Erythroblast (primary cell): ENCODE measurements at regions not wholly inside any gene's neighbourhood (a gene's known extent, or its start where the extent isn't known, plus 50 kb on each side); places are given as distances from the start of the nearest gene placed in this dataset.
"Not testable (repeated sequence)": the region's sequence is repeated elsewhere in the genome, so short reads cannot be mapped to it uniquely, and the experiment has no call there.

Experiments
- DNase-seq, 2 experiments: peaks; one replicate each; lab custom pipeline; 2025; lab: John Stamatoyannopoulos, UW
- GATA1 ChIP-seq: IDR thresholded peaks from 2 replicates; pipeline ENCODE4 v1.6.1; 2011; ENCODE audit warnings: low read depth, mild to moderate bottlenecking, control low read depth, low read length, moderate library complexity
- POLR2A ChIP-seq: IDR thresholded peaks from 2 replicates; pipeline ENCODE4 v1.6.1; 2011; ENCODE audit warnings: mild to moderate bottlenecking, low read length

DNA sequence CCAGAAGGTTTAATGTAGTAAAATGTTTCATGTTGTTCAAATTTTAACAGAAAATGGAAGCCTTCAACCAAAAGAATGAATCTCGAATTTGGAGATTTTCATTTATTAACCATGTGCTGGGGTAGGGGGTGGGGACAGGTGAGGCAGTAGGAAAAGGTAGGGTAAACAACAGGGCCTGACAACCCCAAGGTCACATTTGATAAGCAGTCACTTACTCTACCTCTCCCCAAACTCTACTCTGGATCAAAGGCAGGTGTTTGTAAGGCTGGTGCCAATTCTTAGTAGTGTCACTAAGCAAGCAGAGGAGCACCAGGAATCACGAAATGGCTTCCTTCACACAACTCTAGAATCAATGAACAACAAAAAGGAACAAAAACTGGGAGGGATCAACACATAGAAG lies 138.0 kb downstream of the ZFAND4 start:
- no peak for TF ChIP-seq GATA1
- no peak for TF ChIP-seq POLR2A
- no peak for DNase-seq

GRCh38 chr10:45532480-45532879 lies 140.1 kb downstream of the ZFAND4 start:
- TF ChIP-seq GATA1, result no peak
- no peak for TF ChIP-seq POLR2A
- DNase-seq, result peak; percentile 11 to 38

DNA sequence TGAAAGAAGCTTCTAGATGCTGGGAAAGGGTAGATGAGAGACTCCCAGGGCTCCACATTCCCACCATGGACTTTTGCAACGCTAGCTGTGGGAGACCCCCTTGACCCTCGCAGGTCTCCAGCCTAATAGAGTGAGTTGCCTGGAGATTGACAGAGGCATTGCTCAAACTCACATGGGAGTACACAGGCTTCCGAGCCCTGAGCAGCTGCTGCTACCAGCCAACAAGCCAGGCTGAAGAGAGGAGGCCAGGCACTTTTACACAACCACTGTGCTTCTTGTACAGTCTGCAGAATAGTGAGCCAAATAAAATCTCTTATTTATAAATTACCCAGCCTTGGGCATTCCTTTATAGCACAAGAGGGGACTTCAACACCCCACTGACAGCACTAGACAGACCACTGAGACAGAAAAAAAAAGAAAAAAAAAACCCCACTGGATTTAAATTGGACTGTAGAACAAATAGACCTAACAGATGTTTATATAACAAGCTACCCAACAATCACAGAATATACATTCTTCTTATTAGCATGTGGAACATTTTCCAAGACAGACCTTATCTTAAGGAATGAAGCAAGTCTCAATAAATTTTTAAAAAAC lies 146.2 kb downstream of the ZFAND4 start:
- no peak for TF ChIP-seq GATA1
- TF ChIP-seq POLR2A, result no peak

GRCh38 chr10:45520476-45520875 lies 146.5 kb downstream of the ALOX5 start:
- no peak for DNase-seq
- TF ChIP-seq POLR2A (no peak), GATA1 (no peak)

More for the DNA sequence above, 146.2 kb downstream of the ZFAND4 start:
- DNase-seq, result no peak

- no peak for DNase-seq
- TF ChIP-seq POLR2A, result no peak
- no peak for TF ChIP-seq GATA1
Observed at GRCh38 chr10:45518741-45519140, 144.7 kb downstream of the ALOX5 start.

DNA sequence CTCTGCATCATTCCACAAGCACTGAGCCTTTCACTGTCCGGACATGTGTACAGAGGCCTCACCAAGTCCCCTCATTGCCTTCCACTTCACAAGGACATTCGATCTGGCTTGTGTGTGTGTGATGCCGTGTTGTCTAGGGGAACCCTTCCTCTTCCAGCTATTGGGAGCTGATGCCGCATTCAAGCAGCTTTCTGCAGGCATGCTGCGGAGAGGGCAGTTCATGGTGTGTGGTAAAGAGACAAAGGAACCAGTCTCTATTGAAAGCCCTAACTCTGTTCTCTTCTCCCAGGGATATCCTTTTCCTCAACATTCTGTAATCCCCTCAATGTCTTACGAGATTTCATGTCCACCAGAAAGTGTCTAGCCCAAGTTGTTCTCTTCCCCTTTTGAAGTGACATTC lies 141.6 kb downstream of the ALOX5 start:
- no peak for TF ChIP-seq POLR2A
- TF ChIP-seq GATA1, result no peak
- no peak for DNase-seq

- DNase-seq, result no peak
- TF ChIP-seq POLR2A, result no peak
- no peak for TF ChIP-seq GATA1
Observed at GRCh38 chr10:45514291-45515270, 140.6 kb downstream of the ALOX5 start.

GRCh38 chr10:45513551-45513950 lies 139.5 kb downstream of the ALOX5 start:
- no peak for DNase-seq
- TF ChIP-seq POLR2A (no peak), GATA1 (no peak)

GRCh38 chr10:45511926-45512325 lies 137.9 kb downstream of the ALOX5 start:
- DNase-seq, result not testable (repeated sequence)

DNA sequence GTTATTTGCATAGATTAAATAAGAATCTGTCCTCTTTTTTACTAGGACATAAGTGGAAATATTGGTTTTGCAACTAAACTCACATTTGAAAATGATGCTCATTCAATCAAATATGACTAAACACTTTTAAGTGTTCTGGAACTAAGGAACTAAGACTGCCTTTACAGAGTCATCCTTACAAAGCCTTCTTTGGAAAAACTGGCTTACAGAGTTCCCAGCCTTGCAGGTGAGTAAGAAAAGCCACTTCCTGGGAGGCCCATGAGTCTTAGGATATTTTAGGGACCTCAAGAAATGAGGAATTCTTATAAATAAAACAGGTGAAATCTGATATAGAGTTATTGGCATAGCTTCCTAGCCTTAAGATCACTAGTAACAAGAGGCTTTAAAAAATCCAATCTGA lies 135.5 kb downstream of the ALOX5 start:
- DNase-seq, result no peak
- TF ChIP-seq POLR2A (no peak), GATA1 (no peak)

GRCh38 chr10:45505311-45505710 lies 131.3 kb downstream of the ALOX5 start:
- TF ChIP-seq GATA1, result no peak
- TF ChIP-seq POLR2A, result no peak
- DNase-seq, result no peak

DNA sequence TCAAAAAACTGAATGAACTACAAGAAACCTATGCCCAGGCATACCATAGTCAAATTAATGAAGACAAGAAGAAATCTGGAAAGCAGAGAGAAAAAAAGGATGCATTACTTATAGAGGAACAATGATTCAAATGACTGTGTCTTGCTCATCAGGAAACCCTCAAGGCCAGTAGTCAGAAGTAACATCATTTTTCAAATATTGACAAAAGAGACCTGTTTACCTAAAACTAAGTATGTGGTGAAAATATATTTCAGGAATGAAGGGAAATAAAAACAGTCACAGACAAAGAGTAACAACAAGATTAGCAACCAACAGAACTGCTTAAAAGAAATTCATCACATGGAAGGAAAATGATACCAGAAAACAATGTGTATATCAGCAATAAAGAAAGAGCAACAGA lies 128.4 kb downstream of the ALOX5 start:
- no peak for TF ChIP-seq GATA1
- DNase-seq, result no peak

GRCh38 chr10:45501791-45502190 lies 127.8 kb downstream of the ALOX5 start:
- TF ChIP-seq GATA1 (no peak), POLR2A (no peak)
- DNase-seq, result no peak

DNA sequence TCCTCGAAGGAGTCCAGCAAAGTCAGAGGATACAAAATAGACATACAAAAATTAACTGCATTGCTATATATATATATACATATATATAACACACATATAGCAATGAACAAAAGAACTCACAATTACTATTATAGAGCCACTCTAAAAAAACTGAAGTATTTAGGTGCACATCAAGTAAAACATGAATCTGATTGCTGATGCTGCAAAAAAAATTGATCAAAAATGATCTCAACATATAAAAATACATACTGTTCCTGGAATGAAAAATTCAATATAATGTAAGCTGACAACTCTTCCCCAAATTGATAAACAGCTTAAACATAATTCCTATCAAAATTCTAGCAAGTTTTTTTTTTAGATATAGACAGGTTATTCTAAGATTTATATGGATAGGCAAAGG lies 126.8 kb downstream of the ALOX5 start:
- DNase-seq, result no peak

DNA sequence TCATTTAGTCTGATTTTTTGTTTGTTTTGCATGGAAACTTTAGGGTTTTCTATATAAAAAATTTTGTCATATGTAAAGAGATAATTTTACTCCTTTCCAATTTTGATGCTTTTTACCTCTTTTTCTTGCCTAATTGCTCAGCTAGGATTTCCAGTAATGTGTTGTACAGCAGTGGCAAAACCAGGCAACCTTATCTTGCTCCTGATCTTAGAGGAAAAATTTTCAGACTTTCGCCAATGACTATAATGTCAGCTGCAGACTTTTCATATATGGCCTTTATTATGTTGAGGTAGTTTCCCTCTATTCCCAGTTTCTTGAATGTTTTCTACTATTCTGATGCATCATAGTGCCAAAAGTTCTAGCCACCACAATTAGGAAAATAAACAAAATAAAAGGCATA lies 126.3 kb downstream of the ALOX5 start:
- DNase-seq, result no peak
- TF ChIP-seq POLR2A (no peak), GATA1 (no peak)

More for the DNA sequence above, 126.8 kb downstream of the ALOX5 start:
- TF ChIP-seq POLR2A (no peak), GATA1 (no peak)
